NCI-H1930 (cell line): ENCODE measurements at regions not wholly inside any gene's neighbourhood (a gene's known extent, or its start where the extent isn't known, plus 50 kb on each side); places are given as distances from the start of the nearest gene placed in this dataset.

Source experiments
- DNase-seq, 2 experiments: peaks; one replicate each; lab custom pipeline; 2025; lab: John Stamatoyannopoulos, UW

DNA sequence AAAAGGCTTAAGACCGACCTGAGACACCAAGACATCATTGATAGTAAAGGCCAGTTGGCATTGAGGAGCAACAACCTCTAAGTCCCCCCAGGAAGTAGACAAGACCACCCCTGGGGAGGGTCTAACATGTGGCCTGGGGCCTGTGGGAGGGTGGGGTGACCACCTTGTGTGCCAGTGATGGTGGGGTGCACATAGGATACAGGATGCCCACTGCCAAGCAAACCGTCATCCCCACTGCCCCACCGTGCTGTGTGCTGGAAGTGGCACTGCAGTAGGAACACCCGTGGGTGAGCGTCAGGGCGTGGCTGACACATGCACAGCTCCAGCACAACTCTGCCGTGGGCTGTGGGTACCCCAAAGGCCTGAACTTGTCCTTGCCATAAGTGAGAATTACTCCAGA lies 84.3 kb upstream of the LGALSL start:
- no peak for DNase-seq

DNA sequence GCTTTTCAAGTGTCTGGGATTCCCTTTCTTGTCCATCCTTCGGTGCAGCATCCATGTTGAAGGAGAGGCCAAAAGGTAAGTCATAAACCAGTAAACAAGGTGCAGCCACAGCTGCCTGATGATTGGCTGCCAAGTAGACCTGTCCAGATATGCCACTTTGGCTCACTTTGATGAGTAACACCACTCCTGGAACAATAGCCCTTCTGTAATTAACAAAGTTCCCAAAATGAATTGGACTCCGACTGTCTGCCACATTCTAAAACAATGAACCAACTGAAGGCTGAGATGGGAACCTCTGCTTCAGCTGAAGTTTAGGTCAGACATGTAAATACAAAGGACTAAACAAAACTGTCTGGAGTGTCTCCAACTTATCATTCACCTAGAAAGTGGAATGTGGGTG lies 82.2 kb upstream of the LGALSL start:
- no peak for DNase-seq

DNA sequence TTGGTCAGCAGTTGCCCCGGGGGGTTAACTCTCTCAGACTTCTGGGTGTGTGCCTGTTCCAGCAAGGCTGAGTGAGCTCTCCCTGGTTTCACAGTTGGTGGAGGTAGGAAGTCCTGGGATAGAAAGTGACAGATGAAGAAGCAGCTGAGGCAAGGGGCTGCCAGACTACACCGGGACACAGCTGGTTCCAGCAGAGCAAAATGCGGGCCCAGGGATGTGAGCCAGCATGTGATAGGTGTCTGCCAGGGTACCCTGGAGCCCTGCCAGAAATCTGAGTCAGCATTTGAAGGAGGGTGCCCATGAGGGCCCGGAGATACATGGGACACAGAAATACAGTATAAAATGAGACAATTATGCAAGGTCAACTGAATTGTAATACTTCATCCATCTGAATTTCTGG lies 79.3 kb upstream of the LGALSL start:
- DNase-seq, result no peak

DNA sequence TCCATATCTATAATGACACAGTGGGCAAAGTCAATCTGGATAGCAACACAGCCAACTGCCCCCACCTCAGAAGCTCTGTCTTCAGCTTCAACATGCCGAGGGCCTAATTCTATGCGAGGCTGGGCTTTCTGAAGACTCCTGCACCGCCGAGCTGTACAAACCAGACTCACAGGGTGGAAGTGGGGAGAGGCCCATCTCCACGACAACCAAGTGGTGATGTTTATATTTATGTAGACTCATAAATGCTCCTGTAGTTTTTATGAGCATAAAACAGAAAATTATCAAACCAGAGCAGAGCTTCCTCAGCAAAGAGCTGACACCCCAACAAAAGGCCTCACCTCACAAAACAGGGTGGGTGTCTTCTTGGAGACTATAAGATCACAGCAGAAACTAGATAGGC lies 77.0 kb upstream of the LGALSL start:
- DNase-seq, result no peak

DNA sequence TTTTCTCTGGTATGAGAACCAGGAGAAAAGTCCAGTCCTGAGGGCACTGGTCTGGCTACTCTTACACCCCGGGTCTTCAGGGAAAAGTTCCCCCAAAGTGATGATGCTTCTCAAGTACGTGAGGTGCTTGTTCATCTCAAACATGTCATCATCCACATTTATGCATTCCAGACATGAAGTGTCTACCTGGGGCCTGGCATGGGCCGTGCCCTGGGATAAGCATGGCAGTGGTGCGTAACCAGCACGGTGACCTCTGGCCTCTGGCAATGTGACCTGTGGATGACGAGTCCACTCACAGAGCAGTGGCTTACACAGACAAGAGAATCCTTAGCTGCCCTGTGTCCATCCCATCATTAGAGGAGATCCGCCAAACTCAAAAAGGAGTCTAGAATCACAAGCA lies 74.8 kb upstream of the LGALSL start:
- no peak for DNase-seq

DNA sequence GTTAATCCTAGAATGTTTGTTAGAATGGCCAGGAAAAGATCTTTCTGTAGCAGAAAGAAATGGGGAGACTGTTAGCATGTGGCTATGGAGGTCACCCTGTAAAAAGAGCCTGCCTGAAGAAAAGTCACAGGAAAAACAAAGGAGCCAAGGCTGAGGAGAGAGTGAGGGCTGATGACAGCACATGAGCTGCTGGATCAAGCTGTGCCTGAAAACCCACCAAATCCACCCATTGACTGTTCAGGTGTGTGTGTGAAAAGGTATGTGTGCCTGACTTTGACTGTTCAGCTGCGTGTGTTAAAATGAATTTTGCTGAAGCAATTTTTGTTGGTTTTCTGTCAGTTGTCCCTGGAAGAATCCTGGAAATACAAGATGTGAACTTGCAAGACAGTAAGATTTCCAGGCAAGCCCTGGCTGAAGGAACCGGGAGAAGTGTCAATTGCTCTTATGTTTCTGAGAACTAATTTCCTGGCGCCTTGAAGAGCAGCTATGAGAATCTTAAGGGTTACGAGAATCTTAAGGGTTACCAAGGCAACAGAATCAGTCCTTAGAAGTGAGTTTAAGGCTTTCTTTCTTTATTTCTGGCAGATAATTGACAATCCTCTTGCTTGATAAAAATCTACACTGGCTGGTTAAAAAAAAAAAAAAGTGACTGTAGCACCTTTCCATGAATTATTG lies 73.0 kb upstream of the LGALSL start:
- DNase-seq, result no peak

DNA sequence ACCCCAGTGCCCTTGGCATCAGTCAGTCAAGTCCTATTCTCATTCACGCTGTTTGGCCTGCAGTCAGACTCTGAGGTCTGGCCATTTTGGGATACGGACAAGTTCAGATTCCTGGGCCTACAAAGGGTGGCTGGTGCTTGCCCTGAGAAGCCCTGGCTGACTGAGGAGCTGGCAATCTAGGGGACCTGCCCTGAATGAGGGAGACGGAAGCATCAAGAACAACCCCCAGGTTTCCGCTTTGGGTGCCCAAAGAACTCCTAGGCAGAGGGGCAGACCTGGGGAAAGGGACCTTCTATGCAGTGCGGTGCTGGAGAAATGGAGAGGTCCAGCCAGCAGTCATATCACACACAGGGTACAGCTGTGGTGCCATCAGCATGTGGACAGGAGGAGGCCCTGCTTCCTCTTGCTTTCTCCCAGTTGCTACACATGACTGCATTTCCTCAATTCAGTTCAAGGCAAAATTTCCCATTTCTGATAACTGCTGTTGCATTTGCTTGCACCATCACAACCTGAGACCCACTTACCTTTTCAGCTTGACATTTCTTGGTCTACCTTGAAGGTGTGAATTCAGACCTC lies 70.9 kb upstream of the LGALSL start:
- DNase-seq, result no peak

DNA sequence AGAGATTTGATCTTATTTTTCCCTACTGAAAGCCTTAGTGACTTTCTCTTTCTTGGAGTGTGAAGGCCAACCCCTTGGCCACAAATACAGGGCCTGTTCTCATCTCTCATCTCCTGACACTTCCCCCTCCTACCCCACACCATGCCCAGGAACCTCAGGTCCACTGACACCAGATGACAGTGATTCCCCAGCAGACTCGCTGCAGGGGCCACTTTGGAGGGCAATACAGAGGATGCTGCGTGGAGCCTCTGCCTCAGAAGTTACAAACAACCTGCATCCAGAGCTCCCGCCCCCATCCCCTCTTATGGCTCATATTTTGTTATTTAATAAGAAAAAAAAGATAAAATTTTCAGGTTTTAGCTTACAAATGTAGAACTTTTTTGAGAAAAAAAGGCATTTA lies 70.1 kb upstream of the LGALSL start:
- no peak for DNase-seq

DNA sequence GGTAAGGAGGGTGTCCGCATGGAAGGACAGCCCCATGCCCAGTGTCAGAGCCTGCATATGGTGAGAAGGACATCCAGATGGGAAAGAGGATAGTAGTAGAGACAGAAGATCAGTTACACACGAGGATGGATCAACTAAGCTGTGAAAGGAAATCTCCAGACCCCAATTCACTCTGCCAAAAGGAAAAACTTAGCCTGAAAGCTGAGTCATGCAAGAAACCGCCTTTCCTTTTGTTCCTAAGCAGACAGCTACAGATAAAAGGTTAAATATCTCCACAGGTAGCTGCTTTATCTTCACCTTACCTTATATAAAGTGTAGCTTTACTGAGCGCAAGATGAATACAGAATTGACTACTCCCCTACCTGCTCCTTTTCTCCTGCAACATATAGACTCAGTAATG lies 67.3 kb upstream of the LGALSL start:
- no peak for DNase-seq

DNA sequence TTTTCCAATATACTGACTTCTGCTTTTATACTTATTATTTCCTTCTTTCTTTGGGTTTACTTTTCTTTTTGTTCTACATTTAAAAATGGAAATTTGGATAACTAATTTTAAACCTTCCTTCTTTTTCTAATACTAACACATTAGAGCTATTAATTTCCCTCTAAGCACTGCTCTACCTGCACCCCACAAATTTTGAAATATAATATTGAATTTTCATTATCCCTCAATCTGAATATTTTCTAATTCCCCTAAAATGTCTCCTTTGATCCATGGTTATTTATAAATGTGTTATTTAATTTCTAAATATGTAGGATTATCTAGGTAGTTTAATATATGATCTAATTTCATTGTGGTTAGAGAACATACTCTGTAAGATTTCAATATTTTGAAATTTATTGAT lies 63.4 kb upstream of the LGALSL start:
- DNase-seq, result no peak

DNA sequence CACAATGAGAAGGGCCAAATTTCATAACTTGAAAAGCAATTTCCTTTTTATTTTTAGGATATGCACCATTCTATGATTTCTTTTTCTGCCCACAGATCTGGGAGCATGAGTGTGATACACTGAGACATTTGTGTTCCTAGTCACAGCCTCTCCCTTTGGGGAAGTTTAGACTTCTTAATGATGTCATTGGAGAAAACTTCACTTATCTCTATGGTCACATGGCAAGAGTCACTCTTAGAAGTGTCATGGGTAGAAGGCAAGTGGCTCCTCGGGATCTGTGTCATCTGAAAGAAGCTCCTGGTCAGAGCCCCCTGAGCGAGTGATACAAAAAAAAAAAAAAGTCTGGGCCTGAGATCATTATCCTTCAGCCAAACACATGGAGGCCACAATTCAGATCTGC lies 62.5 kb upstream of the LGALSL start:
- DNase-seq, result no peak

DNA sequence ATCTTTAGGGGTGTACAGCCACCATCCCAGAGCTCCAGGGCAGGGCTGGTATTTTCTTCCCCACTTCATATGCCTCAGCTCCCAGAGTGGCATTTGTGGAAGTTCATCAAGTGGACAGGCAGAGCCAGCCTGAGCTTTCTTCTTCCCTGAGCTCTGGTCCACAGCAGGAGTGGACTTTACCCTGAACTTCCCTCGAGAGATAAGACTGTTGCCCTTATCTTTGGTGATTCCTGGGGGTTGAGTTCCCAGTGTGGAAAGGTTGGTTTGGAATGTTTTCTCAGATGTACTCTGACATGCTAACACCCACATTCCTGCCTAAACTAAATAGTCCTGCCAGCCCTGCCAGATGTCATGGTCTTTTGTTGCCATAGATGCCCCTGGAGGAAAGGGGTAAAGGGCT lies 62.0 kb upstream of the LGALSL start:
- no peak for DNase-seq

DNA sequence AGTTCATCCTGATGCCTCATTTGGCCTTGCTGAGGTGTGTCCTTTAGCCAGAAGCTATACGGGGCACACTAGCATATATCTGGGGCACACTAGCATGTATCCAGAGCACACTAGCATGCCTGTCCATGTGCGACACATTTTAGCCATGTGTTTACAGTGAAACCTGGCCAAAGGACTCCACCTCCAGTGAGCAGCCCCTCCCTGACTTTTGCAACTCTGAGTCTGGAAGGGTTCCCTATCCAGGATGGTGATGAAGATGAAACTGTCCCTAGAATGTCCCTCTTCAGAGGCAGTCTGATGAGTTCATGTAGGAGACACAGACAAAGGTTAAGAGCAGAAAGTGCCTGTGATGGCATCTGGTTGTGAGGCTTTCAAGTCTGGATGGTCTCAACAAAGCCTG lies 61.4 kb upstream of the LGALSL start:
- DNase-seq, result no peak

DNA sequence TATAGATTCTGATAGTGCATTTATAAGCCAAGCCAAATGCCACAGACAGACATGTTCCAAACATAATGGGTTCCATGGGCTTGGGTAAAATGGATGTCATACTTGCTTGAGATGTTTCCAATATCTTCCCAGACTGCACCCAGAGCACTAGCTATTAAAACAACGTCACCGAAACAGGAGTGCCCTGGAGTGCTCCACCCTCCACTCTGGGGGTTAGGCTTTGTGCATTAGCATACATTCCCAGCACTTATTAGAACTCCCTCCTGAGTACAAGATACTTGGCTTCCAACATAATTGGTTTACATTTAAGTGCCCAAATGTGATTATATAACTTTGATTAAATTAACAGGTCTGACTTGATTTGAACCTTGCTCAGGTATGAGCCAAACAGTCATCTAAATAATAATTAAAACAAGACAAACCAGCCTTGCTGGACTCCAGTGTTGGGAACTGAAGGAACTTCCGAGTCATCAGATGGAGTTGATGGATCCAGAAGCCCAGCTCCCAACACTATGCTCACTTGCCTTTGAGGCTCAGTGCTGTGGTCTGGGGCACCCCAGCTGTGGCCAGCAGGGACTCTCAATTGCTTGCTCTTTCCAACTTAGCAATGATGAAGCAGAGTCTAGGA lies 60.5 kb upstream of the LGALSL start:
- no peak for DNase-seq

DNA sequence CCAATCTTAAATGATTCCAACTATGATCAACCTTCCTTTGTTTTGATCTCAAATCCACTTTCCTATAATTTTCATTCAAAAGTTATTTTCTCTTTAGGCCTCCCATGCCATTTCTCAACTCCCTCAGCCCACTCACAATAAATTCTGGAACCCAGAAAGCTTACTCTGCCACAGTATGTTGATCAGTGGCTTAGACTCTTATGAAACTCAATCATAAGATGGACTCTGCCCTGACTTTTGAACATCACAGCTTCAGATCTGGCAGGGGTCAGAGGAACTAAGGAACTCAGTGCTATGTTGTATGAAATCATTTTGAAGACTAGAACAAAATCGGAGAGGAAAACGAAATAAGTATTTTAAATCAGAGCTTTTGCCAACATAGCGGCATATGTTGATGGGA lies 59.8 kb upstream of the LGALSL start:
- DNase-seq, result no peak

DNA sequence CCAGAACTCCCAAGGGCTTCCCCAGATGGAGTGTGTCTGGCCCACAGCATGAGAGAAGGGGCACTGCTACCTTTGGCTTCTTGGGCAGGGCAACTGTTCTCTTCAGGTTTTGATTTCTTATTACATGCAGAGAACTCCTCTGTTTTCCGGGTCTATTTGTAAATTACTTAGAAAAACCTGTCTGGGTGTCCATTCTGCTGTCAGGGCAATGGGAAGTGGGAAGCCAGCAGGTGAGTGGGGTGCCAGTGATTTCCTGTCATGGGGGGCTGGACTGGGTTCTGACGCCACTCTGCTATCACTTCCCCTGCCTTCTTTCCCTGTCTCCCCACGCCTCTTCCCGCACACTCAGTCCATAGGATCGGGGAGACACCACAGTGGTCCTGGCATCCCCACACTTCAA lies 58.0 kb upstream of the LGALSL start:
- DNase-seq, result no peak

DNA sequence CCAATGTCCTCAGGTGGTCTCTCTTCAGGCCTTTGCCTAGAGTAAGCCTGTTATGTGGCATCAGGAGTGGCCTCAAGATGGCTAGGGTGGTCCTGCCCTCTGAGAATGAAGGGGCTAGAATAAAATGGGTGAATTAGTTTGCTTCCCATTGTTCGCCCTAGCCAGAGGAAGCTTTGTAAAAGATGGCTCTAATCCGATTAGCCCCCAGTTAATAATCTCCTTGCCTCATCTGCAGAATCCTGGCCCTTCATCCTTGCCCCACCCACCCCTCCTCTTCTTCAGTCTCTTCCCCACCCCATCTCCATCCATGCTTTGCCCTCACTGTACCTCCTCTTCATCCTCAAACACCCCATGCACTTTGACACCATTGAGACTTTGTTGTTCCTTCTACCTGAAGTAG lies 57.4 kb upstream of the LGALSL start:
- no peak for DNase-seq

DNA sequence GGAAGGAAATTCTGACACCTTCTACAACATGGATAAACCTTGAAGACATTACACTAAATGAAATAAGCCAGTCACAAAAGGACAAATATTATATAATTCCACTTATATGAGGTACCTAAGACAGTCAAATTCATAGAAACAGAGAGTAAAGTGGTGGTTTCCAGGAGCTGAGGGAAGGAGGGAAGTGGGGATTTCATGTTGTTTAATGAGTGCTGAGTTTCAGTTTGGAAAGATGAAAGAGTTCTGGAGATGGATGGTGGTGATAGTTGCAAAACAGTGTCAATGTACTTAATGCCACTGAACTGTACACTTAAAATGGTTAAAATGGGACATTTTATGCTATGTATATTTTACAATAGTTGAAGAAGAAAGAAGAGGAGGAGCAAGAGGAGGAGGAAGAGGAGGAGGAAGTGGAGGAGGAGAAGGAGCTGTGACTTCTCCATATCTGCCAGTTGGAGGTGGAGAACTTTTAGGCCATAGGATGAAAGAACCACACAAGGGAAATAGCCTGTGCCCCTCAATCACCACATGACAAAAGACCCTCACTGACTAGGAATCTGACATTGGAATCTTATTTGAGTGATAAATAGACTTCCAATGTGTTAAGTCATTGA lies 55.3 kb upstream of the LGALSL start:
- DNase-seq, result no peak

DNA sequence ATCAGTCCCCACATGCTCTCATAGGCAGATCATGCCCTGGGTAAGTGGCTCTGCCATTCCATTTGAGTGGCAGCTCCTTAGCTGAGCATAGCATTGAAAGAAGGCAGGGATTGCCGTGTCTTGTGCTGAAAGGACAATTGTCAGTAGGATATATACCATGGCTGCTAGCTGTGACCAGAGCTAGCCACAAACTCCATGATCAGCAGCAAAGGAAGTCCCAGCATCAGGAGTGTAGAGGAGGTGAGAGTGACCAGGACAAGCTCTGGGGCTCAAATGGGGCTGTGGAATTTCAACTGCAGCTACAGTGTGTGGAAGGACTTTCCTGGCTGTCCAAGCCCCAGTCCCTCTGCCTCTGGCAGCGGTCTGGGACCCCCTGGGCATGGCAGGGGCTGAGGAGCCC lies 54.4 kb upstream of the LGALSL start:
- DNase-seq, result no peak

DNA sequence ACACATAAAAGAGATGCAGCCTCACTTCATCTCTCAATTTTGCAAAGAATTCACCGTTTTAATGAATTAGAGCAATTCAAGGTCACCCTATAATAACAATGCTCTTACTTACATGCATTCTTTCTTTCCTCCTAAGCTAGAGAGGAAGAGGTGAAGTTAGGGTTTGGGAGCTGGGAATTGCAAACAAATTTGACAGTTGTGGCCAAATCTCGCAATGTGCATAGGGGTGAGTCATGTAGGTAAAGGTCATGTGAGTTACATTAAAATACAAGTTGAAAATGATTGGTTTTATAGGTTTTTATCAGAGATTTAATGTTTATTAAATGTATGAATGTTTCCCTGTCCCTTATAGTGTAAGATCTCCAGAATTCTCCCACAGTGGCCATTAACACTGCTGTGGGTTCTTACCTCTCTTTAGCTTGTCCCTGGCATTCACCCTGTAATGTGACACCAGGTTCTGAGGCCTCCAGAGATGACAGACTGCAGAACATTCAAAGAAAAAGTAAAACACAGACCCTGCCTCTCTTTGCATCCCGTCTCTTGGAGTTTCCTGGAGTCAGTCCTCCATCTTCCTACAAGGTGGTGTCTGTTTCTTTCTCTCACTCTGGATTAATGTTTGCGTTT lies 53.7 kb upstream of the LGALSL start:
- no peak for DNase-seq

DNA sequence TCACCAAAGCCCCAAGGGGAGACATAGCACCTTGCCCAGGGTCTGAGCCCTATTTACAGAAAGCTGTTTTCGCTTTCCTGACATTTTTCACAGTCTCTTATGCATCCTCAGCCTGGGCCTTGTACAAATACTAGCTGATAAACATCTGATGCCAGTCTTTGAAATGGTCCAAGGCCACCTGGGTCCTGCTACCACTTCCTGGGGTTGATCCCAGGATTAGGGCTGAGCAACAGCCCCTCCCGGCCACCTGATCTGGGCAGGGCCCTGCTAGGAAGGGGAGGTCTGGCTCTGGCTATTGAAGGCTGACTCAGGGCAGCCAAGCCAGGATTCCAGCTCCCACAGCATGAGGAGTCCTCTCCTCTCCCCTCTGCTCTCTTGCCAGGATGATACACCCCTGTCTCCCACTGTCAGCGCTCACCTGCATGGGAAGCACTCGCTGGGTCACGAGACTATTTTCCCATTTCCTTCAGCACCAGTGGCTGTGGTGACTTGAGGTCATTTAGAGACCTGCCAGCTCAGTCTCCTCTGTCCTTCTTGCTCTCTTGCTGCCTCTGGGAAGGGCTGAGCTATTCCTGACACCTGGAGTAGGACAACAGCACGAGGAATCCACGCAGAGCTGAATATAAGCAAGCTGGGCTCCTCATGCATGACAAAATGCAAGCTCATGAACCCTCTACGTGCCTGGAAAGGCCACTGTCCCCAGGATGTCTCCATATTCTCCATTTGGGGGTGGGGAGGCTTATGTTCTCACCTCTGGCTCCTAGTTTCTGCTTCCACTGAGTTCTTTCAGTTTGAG lies 53.0 kb upstream of the LGALSL start:
- no peak for DNase-seq

DNA sequence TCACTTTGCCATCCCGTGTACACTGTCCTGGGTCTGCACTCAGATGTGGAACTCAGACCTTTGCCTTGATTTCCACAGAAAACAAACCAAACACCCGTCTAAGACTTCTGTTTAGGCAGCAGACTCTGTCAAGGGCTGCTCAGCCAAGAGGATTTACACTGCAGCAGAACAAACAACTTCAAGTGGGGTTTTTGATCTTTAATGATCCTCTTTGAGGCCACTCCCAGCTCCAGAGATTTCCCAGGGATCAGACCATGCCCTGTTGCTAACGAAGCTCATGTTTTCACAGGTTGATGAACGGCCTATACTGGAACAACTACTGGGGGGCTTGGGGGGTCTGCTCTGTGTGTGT lies 52.5 kb upstream of the LGALSL start:
- DNase-seq, result no peak
